IMR-90 (cell line): ENCODE measurements at regions not wholly inside any gene's neighbourhood (a gene's known extent, or its start where the extent isn't known, plus 50 kb on each side); places are given as distances from the start of the nearest gene placed in this dataset.

Source experiments
- ATAC-seq: fragments of 200-7000 bp; cut with Tn5 transposase; 2 replicates; pipeline ENCODE4 v1.9.1; 2020; ENCODE audit warnings: low read depth, mild to moderate bottlenecking, moderate library complexity
- BruUV-seq: library from RNA; stranded (reverse); fragments of 400-500 nt; replicated peaks from 2 replicates; lab custom pipeline; 2021; lab: Mats Ljungman, UMichigan
- CTCF ChIA-PET: fragments of 300-600 bp; formaldehyde crosslinking; extraction: SDS; loops from one replicate; lab custom pipeline; 2021; ENCODE audit warnings: antibody characterized with exemption; lab: Yijun Ruan, JAX
- POLR2A ChIA-PET: fragments of 300-600 bp; sonication (Branson Sonifier 250); formaldehyde crosslinking; loops from one replicate; lab custom pipeline; 2022; ENCODE audit warnings: antibody characterized with exemption; ENCODE audit not compliant: unreplicated experiment; lab: Charles Lee
- DNase-seq: peaks from one replicate; pipeline ENCODE4 v3.0.0; 2013
- H2AFZ ChIP-seq: replicated peaks from 2 replicates; pipeline ENCODE3; 2013; ENCODE audit warnings: low read length, mild to moderate bottlenecking; ENCODE audit not compliant: poor library complexity
- H2AK5ac ChIP-seq: 2 replicates; pipeline ENCODE4 v1.6.1; 2013; ENCODE audit warnings: low read depth, low read length, inconsistent platforms
- H2AK9ac ChIP-seq: replicated peaks from 2 replicates; pipeline ENCODE3; 2013; ENCODE audit warnings: mild to moderate bottlenecking, low read depth, low read length, moderate library complexity; ENCODE audit not compliant: poor library complexity
- H2BK120ac ChIP-seq: 2 replicates; pipeline ENCODE4 v1.6.1; 2013; ENCODE audit warnings: low read depth, low read length, inconsistent platforms
- H2BK15ac ChIP-seq: 3 replicates; pipeline ENCODE4 v1.6.1; 2013; ENCODE audit warnings: low read depth, low read length, inconsistent platforms
- H2BK20ac ChIP-seq: 2 replicates; pipeline ENCODE4 v1.6.1; 2013; ENCODE audit warnings: low read depth, mild to moderate bottlenecking, inconsistent platforms, low read length, moderate library complexity
- H2BK5ac ChIP-seq: 2 replicates; pipeline ENCODE4 v1.6.1; 2013; ENCODE audit warnings: mild to moderate bottlenecking, low read depth, low read length, inconsistent platforms; ENCODE audit not compliant: poor library complexity, severe bottlenecking
- H3K14ac ChIP-seq: replicated peaks from 2 replicates; pipeline ENCODE4 v1.6.1; 2013; ENCODE audit warnings: low read depth, low read length, inconsistent platforms
- H3K18ac ChIP-seq: 2 replicates; pipeline ENCODE4 v1.6.1; 2013; ENCODE audit warnings: low read depth, low read length, control low read depth
- H3K23ac ChIP-seq: 2 replicates; pipeline ENCODE4 v1.6.1; 2013; ENCODE audit warnings: low read depth, low read length, inconsistent platforms
- H3K27ac ChIP-seq: 2 replicates; pipeline ENCODE4 v1.5.1; 2013; ENCODE audit warnings: mild to moderate bottlenecking, control low read depth, low read length; ENCODE audit not compliant: insufficient read depth
- H3K27me3 ChIP-seq: 2 replicates; pipeline ENCODE4 v1.6.1; 2013; ENCODE audit warnings: low read length; ENCODE audit not compliant: control insufficient read depth, insufficient read depth
- H3K36me3 ChIP-seq: 2 replicates; pipeline ENCODE4 v1.6.1; 2013; ENCODE audit warnings: low read length, mixed read lengths; ENCODE audit not compliant: control insufficient read depth, insufficient read depth
- H3K4ac ChIP-seq: 2 replicates; pipeline ENCODE4 v1.6.1; 2013; ENCODE audit warnings: low read depth, low read length, inconsistent platforms
- H3K4me1 ChIP-seq: 2 replicates; pipeline ENCODE4 v1.6.1; 2013; ENCODE audit warnings: low read length, mixed read lengths; ENCODE audit not compliant: control insufficient read depth, insufficient read depth
- H3K4me2 ChIP-seq: 2 replicates; pipeline ENCODE4 v1.6.1; 2013; ENCODE audit warnings: low read depth, mild to moderate bottlenecking, control low read depth, low read length, moderate library complexity
- H3K4me3 ChIP-seq: 2 replicates; pipeline ENCODE4 v1.5.1; 2013; ENCODE audit warnings: low read depth, mild to moderate bottlenecking, control low read depth, low read length, moderate library complexity; ENCODE audit not compliant: insufficient read depth
- H3K56ac ChIP-seq: 2 replicates; pipeline ENCODE4 v1.6.1; 2013; ENCODE audit warnings: low read length, inconsistent platforms; ENCODE audit not compliant: insufficient read depth; ENCODE audit errors: extremely low read depth
- H3K79me1 ChIP-seq, 2 experiments: 2 replicates each; pipeline ENCODE4 v1.6.1; 2013; ENCODE audit warnings: low read length in 2 of 2, inconsistent platforms in 1 of 2, low read depth in 1 of 2
- H3K9ac ChIP-seq: 2 replicates; pipeline ENCODE4 v1.6.1; 2013; ENCODE audit warnings: low read depth, low read length, control low read depth
- H3K9me1 ChIP-seq: 2 replicates; pipeline ENCODE4 v1.6.1; 2013; ENCODE audit warnings: low read length, inconsistent platforms; ENCODE audit not compliant: insufficient read depth
- H3K9me3 ChIP-seq: 2 replicates; pipeline ENCODE4 v1.6.1; 2013; ENCODE audit warnings: low read length; ENCODE audit not compliant: control insufficient read depth, insufficient read depth
- H4K20me1 ChIP-seq: 2 replicates; pipeline ENCODE4 v1.6.1; 2013; ENCODE audit warnings: low read length, inconsistent platforms; ENCODE audit not compliant: insufficient read depth
- H4K5ac ChIP-seq: 2 replicates; pipeline ENCODE4 v1.6.1; 2013; ENCODE audit warnings: mild to moderate bottlenecking, low read depth, low read length, control low read depth
- H4K8ac ChIP-seq, 2 experiments: 2 replicates each; pipeline ENCODE4 v1.6.1; 2013; ENCODE audit warnings: low read depth in 2 of 2, low read length in 2 of 2, control low read depth in 1 of 2, inconsistent platforms in 1 of 2
- H4K91ac ChIP-seq: 2 replicates; pipeline ENCODE4 v1.6.1; 2013; ENCODE audit warnings: low read depth, low read length, inconsistent platforms; ENCODE audit not compliant: insufficient read depth
- FOS ChIP-seq: fragments of 150-350 bp; IDR thresholded peaks from 2 replicates; pipeline ENCODE4 v1.6.1; 2016; ENCODE audit warnings: low read depth, low read length
- MAFK ChIP-seq: IDR thresholded peaks from 2 replicates; pipeline ENCODE4 v1.6.1; 2012; ENCODE audit warnings: low read depth, low read length, improper control_type of control experiment
- NFE2L2 ChIP-seq: fragments of 150-350 bp; IDR thresholded peaks from 2 replicates; pipeline ENCODE4 v1.6.1; 2016; ENCODE audit warnings: low read depth, mild to moderate bottlenecking, low read length
- RFX5 ChIP-seq: IDR thresholded peaks from 2 replicates; pipeline ENCODE4 v1.8.0; 2012; ENCODE audit warnings: low read depth, mild to moderate bottlenecking, low read length, moderate library complexity
- SMC3 ChIP-seq: fragments of 150-350 bp; IDR thresholded peaks from 2 replicates; pipeline ENCODE4 v1.6.1; 2016; ENCODE audit warnings: low read depth, mild to moderate bottlenecking, antibody characterized with exemption, low read length, moderate library complexity
- WGBS, 2 experiments: methylation state at CpG; one replicate each; pipeline versions ENCODE4 v1.1.5 to v1.1.7; 2013; ENCODE audit warnings: missing lambda C conversion rate in 2 of 2; ENCODE audit not compliant: insufficient read length in 1 of 2; ENCODE audit errors: extremely low coverage in 2 of 2; 5-methylcytosine and 5-hydroxymethylcytosine counted together
- dilution Hi-C: fragments of 300-500 bp; cut with HindIII; formaldehyde crosslinking; loops from one replicate; pipeline ENCODE4 v1.14.3; 2018; ENCODE audit warnings: low sequenced_read_pairs; ENCODE audit not compliant: unreplicated experiment
- in situ Hi-C: fragments of 300-500 bp; cut with MboI; formaldehyde crosslinking; loops from 3 replicates; pipeline ENCODE4 v1.14.3; 2019; ENCODE audit warnings: low sequenced_read_pairs, inconsistent platforms, mixed read lengths
- intact Hi-C: fragments of 100-400 bp; cut with micrococcal nuclease; formaldehyde crosslinking; loops from 2 replicates; pipeline ENCODE4 v1.10.0; 2022

DNA sequence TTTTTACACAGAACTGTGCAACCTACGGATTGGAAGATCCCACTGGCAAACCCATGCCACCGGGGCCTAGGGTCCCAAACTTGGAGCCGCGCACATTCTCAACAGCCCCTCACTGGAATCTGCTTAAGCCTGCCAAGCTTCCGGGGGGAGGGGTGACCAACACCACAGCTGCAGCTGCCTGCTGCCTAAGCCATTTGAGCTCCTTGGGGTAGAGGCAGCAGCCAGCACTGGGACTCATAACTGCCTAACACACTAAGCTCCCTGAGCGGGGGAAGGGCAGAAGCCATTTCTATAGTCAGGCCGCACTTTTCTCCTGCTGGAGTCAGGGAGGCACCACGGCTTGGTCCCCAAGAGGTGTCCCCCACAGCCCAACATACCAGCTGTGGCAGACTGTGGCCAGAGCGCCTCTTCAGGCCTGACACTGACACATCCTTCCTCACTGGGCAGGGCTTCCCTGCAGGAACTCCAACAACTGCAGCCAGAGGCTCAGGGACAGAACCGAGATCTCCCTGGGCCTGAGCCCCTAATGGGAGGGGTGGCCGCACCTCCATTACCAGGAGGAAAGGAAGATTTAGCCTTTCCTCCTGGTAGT, 270.3 kb upstream of the ECI2 start:
- Histone ChIP-seq H3K9ac (no peak overlapping the region), H2BK15ac (no peak overlapping the region), H2BK5ac (no peak overlapping the region), H3K18ac (no peak overlapping the region), H3K23ac (no peak overlapping the region), H3K14ac (no peak overlapping the region), H4K8ac (no peak overlapping the region), H3K4me1 (peaks cover 12% of the 10 kb centered on the region), H4K20me1 (no peaks in the 10 kb centered on the region), H2BK20ac (no peak overlapping the region), H3K4me3 (no peak overlapping the region), H3K36me3 (no peaks in the 10 kb centered on the region), H2AK5ac (no peak overlapping the region), H3K27me3 (no peaks in the 10 kb centered on the region), H3K56ac (no peak overlapping the region), H2AK9ac (no peak overlapping the region), H4K5ac (no peak overlapping the region), H3K4me2 (no peak overlapping the region), H4K91ac (no peak overlapping the region), H3K79me1 (no peaks in the 10 kb centered on the region), H3K4ac (no peak overlapping the region), H2AFZ (no peak overlapping the region), H3K27ac (no peak overlapping the region), H3K9me3 (no peaks in the 10 kb centered on the region), H3K9me1 (peaks cover 6% of the 10 kb centered on the region), H2BK120ac (no peak overlapping the region)
- in situ Hi-C loops, result no loop called here
- no peak for TF ChIP-seq SMC3
- TF ChIP-seq MAFK, result no peak
- TF ChIP-seq FOS, result no peak
- TF ChIP-seq NFE2L2, result no peak
- no peak for TF ChIP-seq RFX5
- DNase-seq (no peak), ATAC-seq (no peak)
- 32% methylated on average over 4 of the region's 11 CpGs; no CpG with 5 or more reads in 1 of the 2 experiments for WGBS, 2 experiments
- dilution Hi-C loops, result no loop called here
- BruUV-seq, result no TSS peak
- CTCF ChIA-PET, result no interaction called here
- POLR2A ChIA-PET, result no interaction called here
- intact Hi-C loops, result no loop called here
